ENCODE measurements at regions not wholly inside any gene's neighbourhood (a gene's known extent, or its start where the extent isn't known, plus 50 kb on each side); places are given as distances from the start of the nearest gene placed in this dataset.
"Not testable (repeated sequence)": the region's sequence is repeated elsewhere in the genome, so short reads cannot be mapped to it uniquely, and the experiment has no call there.

DNA sequence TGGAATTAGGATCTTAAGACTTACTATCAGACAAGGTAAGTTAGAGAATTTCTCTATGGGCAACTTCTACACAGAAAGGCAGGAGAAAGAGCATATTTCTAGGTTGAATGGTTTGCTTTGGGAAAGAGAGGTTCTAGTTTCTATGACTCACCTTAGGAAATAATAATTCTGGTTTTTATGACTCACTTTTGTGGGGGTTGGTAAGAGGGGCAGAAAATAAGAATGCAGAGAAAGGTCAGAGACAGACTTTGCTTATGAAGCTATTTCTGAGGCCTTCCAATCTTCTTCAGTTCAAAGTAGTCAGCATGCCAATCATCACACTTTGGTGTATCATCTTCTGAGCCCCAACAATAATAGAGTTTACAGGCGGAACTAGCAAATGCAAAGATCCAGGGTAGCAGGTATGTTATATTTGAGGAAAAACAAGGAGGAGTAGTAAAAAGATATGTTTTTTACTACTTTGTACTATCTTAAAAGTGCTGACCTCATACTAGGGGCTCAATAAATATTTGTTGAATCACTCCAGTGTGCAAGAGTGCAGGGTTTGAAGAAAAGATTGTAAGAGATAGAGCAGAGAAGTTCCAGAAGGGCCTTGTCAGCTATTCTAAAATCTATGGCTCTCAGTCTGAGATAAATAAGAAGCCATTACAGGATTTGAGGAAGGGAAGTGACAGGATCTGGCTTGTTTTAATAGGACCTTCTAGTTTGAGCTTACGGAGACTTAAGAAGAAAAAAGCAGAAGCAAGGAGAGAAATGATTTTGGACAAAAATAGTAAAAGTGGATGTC lies 56.7 kb upstream of the LRFN5 start:
- no peak for DNase-seq

DNA sequence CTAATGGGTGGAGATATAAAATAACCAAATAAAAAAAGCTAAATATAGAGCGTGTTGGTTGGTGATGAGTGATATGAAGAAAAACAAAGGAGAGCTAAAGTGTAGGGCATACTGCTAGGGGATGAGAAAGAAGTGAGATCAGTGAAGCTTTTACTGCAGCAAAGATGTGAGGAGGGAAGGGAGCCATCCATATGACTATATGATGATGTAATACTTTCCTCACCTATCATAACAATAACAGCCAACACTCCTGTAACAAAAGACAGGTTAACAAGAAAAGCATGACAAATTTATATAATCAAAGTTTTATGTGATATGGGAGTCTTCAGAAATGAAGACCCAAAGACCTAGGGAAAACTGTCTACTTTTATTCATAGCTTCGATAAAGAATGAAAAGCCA lies 57.4 kb upstream of the LRFN5 start:
- no peak for DNase-seq

GRCh38 chr14:41548666-41549065 lies 58.0 kb upstream of the LRFN5 start:
- DNase-seq: no peak

- DNase-seq: no peak
Measured at GRCh38 chr14:41541333-41541732, 65.3 kb upstream of the LRFN5 start.

DNA sequence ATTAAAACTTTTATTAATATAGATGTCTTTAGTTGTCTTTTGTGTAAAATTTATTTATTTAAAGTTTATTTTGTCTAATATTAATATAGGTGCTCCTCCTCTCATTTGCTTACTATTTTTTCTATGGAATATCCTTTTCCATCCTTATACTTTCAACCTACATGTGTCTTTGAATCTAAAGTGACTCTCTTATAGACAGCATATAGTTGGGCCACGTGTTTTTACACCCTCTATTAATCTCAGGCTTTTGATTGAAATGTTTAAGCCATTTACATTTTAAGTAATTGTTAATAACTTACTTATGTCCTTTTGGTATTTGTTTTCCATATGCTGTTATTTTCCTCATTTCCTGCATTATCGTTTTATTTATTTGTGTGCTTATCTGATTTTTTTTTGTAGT lies 74.4 kb upstream of the LRFN5 start:
- DNase-seq: no peak

GRCh38 chr14:41521891-41522290 lies 84.8 kb upstream of the LRFN5 start:
- no peak for DNase-seq

DNA sequence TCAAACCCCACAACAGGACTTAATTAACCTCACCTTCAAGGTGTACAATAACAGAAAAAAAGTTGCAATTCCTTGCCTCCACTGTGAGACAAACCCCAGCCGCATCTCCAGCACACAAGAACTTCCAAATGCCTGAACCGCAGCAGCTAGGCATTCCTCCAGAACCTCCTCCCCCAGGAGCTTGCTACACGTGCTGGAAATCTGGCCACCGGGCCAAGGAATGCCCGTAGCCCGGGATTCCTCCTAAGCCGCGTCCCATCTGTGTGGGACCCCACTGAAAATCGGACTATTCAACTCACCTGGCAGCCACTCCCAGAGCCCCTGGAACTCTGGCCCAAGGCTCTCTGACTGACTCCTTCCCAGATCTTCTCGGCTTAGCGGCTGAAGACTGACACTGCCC lies 88.6 kb upstream of the LRFN5 start:
- not testable (repeated sequence) for DNase-seq

DNA sequence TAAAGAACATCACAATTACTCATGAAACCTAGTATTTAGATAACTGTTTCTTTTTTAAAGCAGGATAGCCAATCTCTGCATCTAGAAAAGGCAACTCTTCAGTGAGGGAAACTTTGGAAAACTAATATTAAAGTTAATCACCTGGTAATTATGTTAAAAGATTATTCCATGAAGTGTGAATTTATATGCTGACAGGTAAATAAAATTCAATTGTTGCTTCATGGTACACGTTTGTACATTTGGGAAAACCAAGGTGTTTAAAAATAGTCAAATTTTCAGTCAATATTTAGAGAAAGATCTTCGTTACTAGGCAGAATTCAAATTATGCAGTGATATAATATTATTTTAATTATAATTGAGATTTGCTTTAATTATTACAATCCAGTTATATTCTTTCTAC lies 100.1 kb upstream of the LRFN5 start:
- DNase-seq: no peak

GRCh38 chr14:41505491-41505890 lies 101.2 kb upstream of the LRFN5 start:
- DNase-seq: no peak

DNA sequence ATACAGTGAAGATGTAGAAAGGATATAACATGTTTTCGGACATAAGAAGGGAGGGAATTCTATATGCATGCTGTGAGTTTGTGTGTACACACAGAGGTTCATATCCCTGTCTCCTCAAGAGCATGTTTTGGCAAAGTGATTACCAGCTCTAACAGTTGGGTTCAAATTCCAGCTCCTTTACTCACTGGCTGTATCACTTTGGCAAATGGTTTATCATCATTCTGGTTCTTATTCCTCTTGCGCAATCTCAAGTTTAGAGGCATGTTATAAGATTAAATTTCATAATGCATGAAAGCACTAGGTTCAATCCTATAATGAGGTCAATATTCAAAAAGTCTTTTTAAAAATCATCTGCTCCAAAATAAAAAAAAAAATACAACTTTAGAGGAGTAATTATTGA lies 107.7 kb upstream of the LRFN5 start:
- DNase-seq: no peak

- DNase-seq: no peak
Measured at GRCh38 chr14:41490323-41490722, 116.4 kb upstream of the LRFN5 start.

- DNase-seq: no peak
Measured at GRCh38 chr14:41489315-41489972, 117.2 kb upstream of the LRFN5 start.

- no peak for DNase-seq
Measured at GRCh38 chr14:41488401-41488800, 118.3 kb upstream of the LRFN5 start.

DNA sequence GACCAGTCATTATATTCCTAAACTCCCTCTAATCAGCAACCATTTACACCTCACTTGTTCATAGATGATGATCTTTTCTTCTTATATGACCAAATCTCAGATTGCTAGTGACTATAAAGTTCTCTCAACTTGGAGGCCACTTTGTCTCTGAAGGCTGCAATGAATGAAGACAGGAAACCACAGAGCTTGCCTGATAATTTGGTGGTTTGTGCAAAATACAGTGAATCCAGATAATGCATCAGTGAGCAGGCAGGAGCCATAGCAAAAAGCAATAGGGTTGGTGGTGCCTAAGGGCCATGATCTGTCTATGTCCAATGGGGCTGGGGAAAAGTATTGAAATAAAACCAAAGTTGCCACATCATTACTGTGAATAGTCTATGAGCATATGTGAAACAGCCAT lies 123.8 kb upstream of the LRFN5 start:
- no peak for DNase-seq

DNA sequence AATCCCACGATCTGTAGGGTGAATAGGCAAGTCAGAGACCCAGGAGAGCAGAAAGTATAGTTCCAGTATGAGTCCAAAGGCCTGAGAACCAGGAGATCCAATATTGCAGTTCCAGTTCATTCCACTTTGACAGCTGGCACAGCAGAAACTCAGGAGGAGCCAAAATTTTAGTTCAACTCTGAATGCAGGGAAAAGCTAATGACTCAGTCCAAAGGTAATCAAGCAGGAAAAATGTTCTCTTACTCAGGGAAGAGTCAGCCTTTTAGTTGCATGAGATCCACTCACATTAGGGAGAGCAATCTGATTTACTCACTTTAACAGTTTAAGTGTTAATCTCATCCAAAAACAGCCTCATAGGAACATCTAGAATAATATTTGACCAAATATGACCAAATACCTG lies 130.2 kb upstream of the LRFN5 start:
- no peak for DNase-seq

GRCh38 chr14:41461380-41461779 lies 145.3 kb upstream of the LRFN5 start:
- no peak for DNase-seq

GRCh38 chr14:41457393-41457792 lies 149.3 kb upstream of the LRFN5 start:
- no peak for DNase-seq

- no peak for DNase-seq
Measured at GRCh38 chr14:41449066-41449465, 157.6 kb upstream of the LRFN5 start.

DNA sequence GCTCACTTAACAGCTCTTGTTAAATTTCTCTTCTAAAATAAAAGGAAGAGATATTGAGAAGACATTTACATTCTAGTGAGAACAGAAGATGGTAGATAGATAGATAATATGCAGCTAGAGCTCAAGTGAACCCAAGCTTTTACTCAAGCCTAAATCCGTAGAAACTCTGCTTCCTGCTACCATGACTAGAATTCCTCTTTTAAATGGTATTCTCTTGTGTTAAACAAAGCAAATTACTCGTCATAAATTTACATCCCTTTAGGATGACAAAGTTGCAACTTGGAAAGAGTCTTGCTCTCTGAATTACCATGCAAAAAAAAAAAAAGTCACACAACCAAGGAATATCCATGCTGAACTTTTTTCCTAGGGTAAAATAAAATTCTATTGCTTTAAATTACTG lies 160.7 kb upstream of the LRFN5 start:
- no peak for DNase-seq

DNA sequence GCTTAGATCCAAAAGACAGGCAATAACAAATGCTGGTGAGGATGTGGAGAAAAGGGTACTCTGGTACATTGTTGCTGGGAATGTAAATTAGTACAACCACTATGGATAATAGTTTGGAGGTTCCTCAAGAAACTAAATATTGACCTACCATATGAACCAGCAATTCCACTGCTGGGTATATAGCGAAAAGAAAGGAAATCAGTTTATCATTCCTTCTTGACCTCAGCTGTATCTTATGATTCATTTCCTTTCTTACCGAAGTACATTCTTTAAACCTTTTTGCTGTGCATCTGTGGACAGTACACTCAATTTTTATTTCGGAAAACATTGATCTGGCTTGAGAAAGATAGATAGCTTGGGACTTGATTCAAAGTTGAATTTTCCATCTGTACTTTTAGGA lies 183.2 kb upstream of the LRFN5 start:
- no peak for DNase-seq

- not testable (repeated sequence) for DNase-seq
Measured at GRCh38 chr14:41421308-41421707, 185.4 kb upstream of the LRFN5 start.

DNA sequence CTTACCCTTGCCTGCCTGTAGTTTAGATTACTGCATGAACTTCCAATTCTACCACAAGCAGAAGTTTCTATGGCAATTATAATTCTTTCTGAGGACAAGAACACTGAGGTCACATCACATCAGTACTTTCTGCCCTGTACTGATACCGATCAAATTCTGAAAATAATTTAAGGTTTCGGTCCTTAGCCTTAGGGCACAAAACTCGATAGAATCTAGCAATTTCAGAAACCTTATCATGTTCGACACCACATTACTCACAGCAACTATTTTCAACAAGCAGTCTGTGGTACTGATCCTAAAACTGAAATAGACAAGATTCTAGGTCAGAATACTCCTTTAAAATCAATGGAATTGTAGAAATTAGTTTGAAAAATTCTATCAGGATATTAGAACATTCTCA lies 187.0 kb upstream of the LRFN5 start:
- no peak for DNase-seq

DNA sequence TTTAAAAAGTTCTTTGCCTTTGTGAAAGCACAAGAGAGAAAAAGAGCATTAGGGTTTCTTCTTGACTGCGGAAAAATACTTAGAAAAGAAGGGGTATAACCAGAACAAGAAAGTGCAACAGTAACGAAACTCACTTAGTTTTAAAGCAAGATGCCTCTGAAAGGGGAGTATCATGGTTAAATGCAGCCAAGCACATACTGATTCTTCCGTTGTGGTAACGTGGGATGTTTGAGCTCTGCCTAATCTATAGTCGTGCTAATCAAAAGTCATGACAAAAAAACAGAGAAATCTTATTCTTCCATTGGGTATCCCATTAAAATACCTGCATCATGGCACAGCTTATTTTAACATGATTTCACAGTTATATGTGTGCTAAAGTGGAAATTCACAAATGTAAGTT lies 187.8 kb upstream of the LRFN5 start:
- no peak for DNase-seq

- no peak for DNase-seq
Measured at GRCh38 chr14:41409806-41410205, 196.9 kb upstream of the LRFN5 start.
